ENCODE measurements at regions not wholly inside any gene's neighbourhood (a gene's known extent, or its start where the extent isn't known, plus 50 kb on each side); places are given as distances from the start of the nearest gene placed in this dataset.

DNA sequence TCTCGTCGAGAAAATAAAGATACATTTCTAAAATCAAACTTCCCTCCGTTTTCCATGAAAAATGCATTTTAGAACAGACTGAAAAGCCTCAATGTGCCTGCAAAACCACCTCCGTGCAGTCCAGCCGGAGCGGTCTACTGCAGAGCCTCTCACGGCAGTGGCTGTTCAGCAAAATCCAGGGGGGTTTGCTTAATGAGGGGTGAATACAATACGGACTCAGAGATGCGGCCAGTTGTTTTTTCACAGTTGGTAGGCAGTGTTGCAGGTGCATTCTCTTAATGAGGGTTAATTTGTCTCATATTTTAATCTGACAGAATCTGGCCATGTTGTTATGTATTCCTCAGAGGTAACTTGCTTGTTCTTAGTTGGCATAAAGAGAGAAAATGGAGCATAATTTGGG, 223.0 kb downstream of the EBLN2 start:
- peak overlapping the region; percentile 46 for H2AFZ ChIP-seq (replicated peaks)
- no peaks in the 10 kb centered on the region for H3K36me3 Mint-ChIP-seq
- no peaks in the 10 kb centered on the region for H3K27me3 ChIP-seq
- no peaks in the 10 kb centered on the region for H3F3A ChIP-seq (ENCODE audit: low read depth)
- DNase-seq (ENCODE audit: low spot score) = peak; percentile 60
- H3K27me3 Mint-ChIP-seq (ENCODE audit: insufficient read depth, low read depth) = peaks cover 2% of the 10 kb centered on the region
- no peak overlapping the region for H3K27ac ChIP-seq
- H3K27ac Mint-ChIP-seq = no peak overlapping the region
- peaks cover 11% of the 10 kb centered on the region for H3K4me1 Mint-ChIP-seq
- H3K9me3 ChIP-seq (ENCODE audit: low read depth) = no peaks in the 10 kb centered on the region
- H3K4me1 ChIP-seq = peaks cover 8% of the 10 kb centered on the region
- H3K9ac ChIP-seq = no peak overlapping the region
- H3K4me3 ChIP-seq = no peak overlapping the region
- no peaks in the 10 kb centered on the region for H4K20me1 ChIP-seq (ENCODE audit: low read depth)
- no peaks in the 10 kb centered on the region for H3K79me2 ChIP-seq (ENCODE audit: low read depth)
- H3K9me3 Mint-ChIP-seq = no peaks in the 10 kb centered on the region
- TF ChIP-seq EZH2 (IDR thresholded peaks at IDR 0.05) = no peak
- TF ChIP-seq, protein P1, sequence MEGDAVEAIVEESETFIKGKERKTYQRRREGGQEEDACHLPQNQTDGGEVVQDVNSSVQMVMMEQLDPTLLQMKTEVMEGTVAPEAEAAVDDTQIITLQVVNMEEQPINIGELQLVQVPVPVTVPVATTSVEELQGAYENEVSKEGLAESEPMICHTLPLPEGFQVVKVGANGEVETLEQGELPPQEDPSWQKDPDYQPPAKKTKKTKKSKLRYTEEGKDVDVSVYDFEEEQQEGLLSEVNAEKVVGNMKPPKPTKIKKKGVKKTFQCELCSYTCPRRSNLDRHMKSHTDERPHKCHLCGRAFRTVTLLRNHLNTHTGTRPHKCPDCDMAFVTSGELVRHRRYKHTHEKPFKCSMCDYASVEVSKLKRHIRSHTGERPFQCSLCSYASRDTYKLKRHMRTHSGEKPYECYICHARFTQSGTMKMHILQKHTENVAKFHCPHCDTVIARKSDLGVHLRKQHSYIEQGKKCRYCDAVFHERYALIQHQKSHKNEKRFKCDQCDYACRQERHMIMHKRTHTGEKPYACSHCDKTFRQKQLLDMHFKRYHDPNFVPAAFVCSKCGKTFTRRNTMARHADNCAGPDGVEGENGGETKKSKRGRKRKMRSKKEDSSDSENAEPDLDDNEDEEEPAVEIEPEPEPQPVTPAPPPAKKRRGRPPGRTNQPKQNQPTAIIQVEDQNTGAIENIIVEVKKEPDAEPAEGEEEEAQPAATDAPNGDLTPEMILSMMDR (IDR thresholded peaks at IDR 0.05) = no peak
- no peak for TF ChIP-seq EZH2phosphoT487 (IDR thresholded peaks at IDR 0.05)
- no peaks in the 10 kb centered on the region for H3K36me3 ChIP-seq
- H3K4me3 Mint-ChIP-seq = no peak overlapping the region
- no peak overlapping the region for H3K4me2 ChIP-seq

DNA sequence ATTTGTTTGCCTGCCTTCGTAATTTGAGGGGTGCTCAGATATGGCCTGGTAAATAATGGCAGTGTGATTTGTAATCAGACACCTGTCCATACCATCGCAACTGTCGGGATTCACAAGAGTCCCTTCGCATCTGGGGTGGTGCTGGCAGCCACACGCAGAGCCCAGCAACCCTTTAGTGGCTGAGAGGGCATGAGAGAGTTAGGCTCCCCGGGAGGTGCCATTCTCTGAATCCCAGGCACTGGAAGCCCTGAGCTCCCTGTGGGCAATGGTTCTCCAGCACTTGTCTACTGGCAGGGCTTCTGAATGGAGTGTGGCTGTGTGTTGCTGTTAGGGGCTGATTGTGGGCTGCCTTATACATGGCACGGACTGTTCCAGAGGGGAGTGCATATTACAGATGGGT, 230.1 kb downstream of the EBLN2 start:
- Mint-ChIP-seq H3K36me3 (no peaks in the 10 kb centered on the region), H3K9me3 (no peaks in the 10 kb centered on the region), H3K4me1 (peaks cover 3% of the 10 kb centered on the region), H3K27me3 (ENCODE audit: insufficient read depth, low read depth) (peaks cover 2% of the 10 kb centered on the region), H3K27ac (no peak overlapping the region), H3K4me3 (no peak overlapping the region)
- Histone ChIP-seq H4K20me1 (ENCODE audit: low read depth) (no peaks in the 10 kb centered on the region), H3K79me2 (ENCODE audit: low read depth) (no peaks in the 10 kb centered on the region), H3K27ac (no peak overlapping the region), H3F3A (ENCODE audit: low read depth) (peaks cover 7% of the 10 kb centered on the region), H3K4me3 (no peak overlapping the region), H2AFZ (replicated peaks) (no peak overlapping the region), H3K4me1 (peaks cover 13% of the 10 kb centered on the region), H3K36me3 (no peaks in the 10 kb centered on the region), H3K4me2 (no peak overlapping the region), H3K9me3 (ENCODE audit: low read depth) (no peaks in the 10 kb centered on the region), H3K9ac (no peak overlapping the region), H3K27me3 (no peaks in the 10 kb centered on the region)
- DNase-seq (ENCODE audit: low spot score) = peak; percentile 18
- TF ChIP-seq EZH2 (IDR thresholded peaks at IDR 0.05) (no peak), EZH2phosphoT487 (IDR thresholded peaks at IDR 0.05) (no peak)

DNA sequence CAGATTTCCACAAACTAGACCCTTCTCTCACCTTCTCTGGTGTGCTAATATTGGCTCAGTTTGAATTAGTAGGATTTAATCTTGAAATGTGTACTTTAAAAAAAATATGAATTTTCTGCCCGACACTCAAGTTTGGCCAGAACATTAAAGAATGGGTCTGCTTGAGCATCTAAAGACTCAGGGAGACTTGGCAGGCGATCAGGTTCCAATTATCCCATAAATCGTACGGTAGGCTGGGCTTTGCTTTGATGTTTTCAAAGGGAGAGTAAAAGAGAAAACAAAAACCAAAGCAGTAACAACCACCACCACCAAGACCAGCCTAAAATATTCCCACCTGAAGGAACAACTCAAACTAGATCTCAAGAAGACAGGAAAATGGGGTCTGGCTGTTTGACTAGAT, 230.8 kb downstream of the EBLN2 start:
- no peak overlapping the region for H3K4me2 ChIP-seq
- peaks cover 3% of the 10 kb centered on the region for H3K4me1 Mint-ChIP-seq
- DNase-seq (ENCODE audit: low spot score) = no peak
- H3K4me1 ChIP-seq = peaks cover 13% of the 10 kb centered on the region
- no peak overlapping the region for H3K4me3 Mint-ChIP-seq
- H3K4me3 ChIP-seq = no peak overlapping the region
- TF ChIP-seq, protein P1 (IDR thresholded peaks at IDR 0.05) = no peak
- TF ChIP-seq EZH2 (IDR thresholded peaks at IDR 0.05) (no peak), EZH2phosphoT487 (IDR thresholded peaks at IDR 0.05) (no peak)
- no peaks in the 10 kb centered on the region for H3K9me3 Mint-ChIP-seq
- H3K79me2 ChIP-seq (ENCODE audit: low read depth) = no peaks in the 10 kb centered on the region
- H2AFZ ChIP-seq (replicated peaks) = no peak overlapping the region
- no peaks in the 10 kb centered on the region for H3K36me3 ChIP-seq
- H3K9me3 ChIP-seq (ENCODE audit: low read depth) = no peaks in the 10 kb centered on the region
- no peak overlapping the region for H3K9ac ChIP-seq
- peaks cover 7% of the 10 kb centered on the region for H3F3A ChIP-seq (ENCODE audit: low read depth)
- H3K27me3 ChIP-seq = no peaks in the 10 kb centered on the region
- no peak overlapping the region for H3K27ac Mint-ChIP-seq
- H3K36me3 Mint-ChIP-seq = no peaks in the 10 kb centered on the region
- H3K27ac ChIP-seq = no peak overlapping the region
- H4K20me1 ChIP-seq (ENCODE audit: low read depth) = no peaks in the 10 kb centered on the region
- peaks cover 2% of the 10 kb centered on the region for H3K27me3 Mint-ChIP-seq (ENCODE audit: insufficient read depth, low read depth)

DNA sequence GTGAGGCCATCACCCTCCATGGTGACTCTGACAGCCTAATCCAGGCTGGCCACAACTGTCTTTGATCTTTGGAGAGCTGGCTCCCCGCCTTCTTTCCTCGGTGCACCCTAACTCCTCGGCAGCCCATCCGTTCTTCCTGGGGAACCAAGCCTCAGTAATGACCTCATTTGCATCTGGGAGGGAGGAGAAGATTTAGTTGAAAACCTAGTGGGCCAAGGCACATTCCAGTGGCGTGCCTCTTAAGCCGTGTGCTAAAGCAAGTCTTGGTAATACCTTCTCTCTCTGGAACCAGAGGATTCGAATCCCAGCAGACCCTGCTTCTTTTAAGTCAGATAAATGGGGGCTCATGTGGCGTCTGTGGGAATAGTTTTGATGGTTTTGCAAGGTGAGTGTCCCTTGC, 233.1 kb downstream of the EBLN2 start:
- Mint-ChIP-seq H3K9me3 (no peaks in the 10 kb centered on the region), H3K36me3 (no peaks in the 10 kb centered on the region), H3K27me3 (ENCODE audit: insufficient read depth, low read depth) (peaks cover 2% of the 10 kb centered on the region), H3K4me1 (peaks cover 13% of the 10 kb centered on the region), H3K27ac (no peak overlapping the region), H3K4me3 (no peak overlapping the region)
- Histone ChIP-seq H3K9me3 (ENCODE audit: low read depth) (no peaks in the 10 kb centered on the region), H3K36me3 (no peaks in the 10 kb centered on the region), H4K20me1 (ENCODE audit: low read depth) (no peaks in the 10 kb centered on the region), H2AFZ (replicated peaks) (peak overlapping the region; percentile 52), H3K27ac (no peak overlapping the region), H3K9ac (no peak overlapping the region), H3F3A (ENCODE audit: low read depth) (peaks cover 7% of the 10 kb centered on the region), H3K79me2 (ENCODE audit: low read depth) (no peaks in the 10 kb centered on the region), H3K4me3 (no peak overlapping the region), H3K4me1 (peaks cover 20% of the 10 kb centered on the region), H3K4me2 (peak overlapping the region; percentile 35), H3K27me3 (no peaks in the 10 kb centered on the region)
- DNase-seq (ENCODE audit: low spot score) = peak; percentile 56
- no peak for TF ChIP-seq EZH2phosphoT487 (IDR thresholded peaks at IDR 0.05)
- TF ChIP-seq, protein P1 (IDR thresholded peaks at IDR 0.05) = no peak
- TF ChIP-seq EZH2 (IDR thresholded peaks at IDR 0.05) = no peak

Measured in neural progenitor cell (in vitro differentiated cells).